ENCODE measurements at regions not wholly inside any gene's neighbourhood (a gene's known extent, or its start where the extent isn't known, plus 50 kb on each side); places are given as distances from the start of the nearest gene placed in this dataset.
"Not testable (repeated sequence)": the region's sequence is repeated elsewhere in the genome, so short reads cannot be mapped to it uniquely, and the experiment has no call there.

GRCh38 chr5:32534041-32534440, 51.3 kb upstream of the SUB1 start:
- no peak for TF ChIP-seq CTCF (IDR thresholded peaks at IDR 0.05; ENCODE audit: low read depth, low read length, missing control alignments)
- no peak for DNase-seq (ENCODE audit: low read depth)

GRCh38 chr5:32531885-32532520, 53.4 kb upstream of the SUB1 start:
- peak overlapping the region; percentile 63 for H3K4me3 ChIP-seq (ENCODE audit: low read depth, low read length)
- no peak for DNase-seq (ENCODE audit: low read depth)
- no peak for TF ChIP-seq CTCF (IDR thresholded peaks at IDR 0.05; ENCODE audit: low read depth, low read length, missing control alignments)

More at GRCh38 chr5:32534041-32534440, 51.3 kb upstream of the SUB1 start:
- H3K4me3 ChIP-seq (ENCODE audit: low read depth, low read length) = no peak overlapping the region; the same call in 1 of the 2 replicates

GRCh38 chr5:32527321-32527720, 58.0 kb upstream of the SUB1 start:
- not testable (repeated sequence) for DNase-seq (ENCODE audit: low read depth); H3K4me3 ChIP-seq (ENCODE audit: low read depth, low read length)

GRCh38 chr5:32526810-32527209, 58.5 kb upstream of the SUB1 start:
- no peak overlapping the region for H3K4me3 ChIP-seq (ENCODE audit: low read depth, low read length)
- no peak for TF ChIP-seq CTCF (IDR thresholded peaks at IDR 0.05; ENCODE audit: low read depth, low read length, missing control alignments)
- DNase-seq (ENCODE audit: low read depth) = no peak

- TF ChIP-seq CTCF (IDR thresholded peaks at IDR 0.05; ENCODE audit: low read depth, low read length, missing control alignments) = no peak
- H3K4me3 ChIP-seq (ENCODE audit: low read depth, low read length) = no peak overlapping the region
- DNase-seq (ENCODE audit: low read depth) = no peak
Measured at GRCh38 chr5:32523625-32524024, 61.7 kb upstream of the SUB1 start.

GRCh38 chr5:32522429-32523143, 62.8 kb upstream of the SUB1 start:
- H3K4me3 ChIP-seq (ENCODE audit: low read depth, low read length) = no peak overlapping the region
- DNase-seq (ENCODE audit: low read depth) = no peak
- no peak for TF ChIP-seq CTCF (IDR thresholded peaks at IDR 0.05; ENCODE audit: low read depth, low read length, missing control alignments)

- no peak overlapping the region for H3K4me3 ChIP-seq (ENCODE audit: low read depth, low read length)
- no peak for DNase-seq (ENCODE audit: low read depth)
- TF ChIP-seq CTCF (IDR thresholded peaks at IDR 0.05; ENCODE audit: low read depth, low read length, missing control alignments) = no peak
Measured at GRCh38 chr5:32521481-32521880, 63.9 kb upstream of the SUB1 start.

Measured in GM12864 (cell line).